Brain pericyte (primary cell): ENCODE measurements at regions not wholly inside any gene's neighbourhood (a gene's known extent, or its start where the extent isn't known, plus 50 kb on each side); places are given as distances from the start of the nearest gene placed in this dataset.
"Not testable (repeated sequence)": the region's sequence is repeated elsewhere in the genome, so short reads cannot be mapped to it uniquely, and the experiment has no call there.

ENCODE experiments used
- DNase-seq: peaks from one replicate; pipeline ENCODE4 v3.0.0-alpha.2; 2012; ENCODE audit warnings: low read depth, low spot score

DNA sequence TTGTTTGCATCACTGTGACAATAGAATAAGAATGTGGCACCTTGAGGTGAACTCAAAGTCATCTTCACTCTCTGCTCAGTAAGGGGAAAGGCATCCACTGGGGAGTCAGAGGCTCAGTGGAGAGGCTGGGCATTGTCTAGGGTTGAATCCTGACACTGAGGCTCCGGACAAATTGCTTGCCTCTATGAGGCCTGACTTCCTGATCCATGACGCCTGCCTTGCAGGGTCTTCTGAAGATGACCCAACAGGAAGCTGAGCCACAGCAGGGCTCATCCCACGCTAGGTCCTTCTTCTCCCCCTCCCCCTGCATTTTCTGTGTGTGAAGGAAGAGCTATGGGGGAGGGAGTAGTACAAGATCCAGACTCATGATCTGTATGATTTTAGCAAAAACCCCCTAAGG lies 265.1 kb downstream of the SH3BP4 start:
- DNase-seq: no peak

DNA sequence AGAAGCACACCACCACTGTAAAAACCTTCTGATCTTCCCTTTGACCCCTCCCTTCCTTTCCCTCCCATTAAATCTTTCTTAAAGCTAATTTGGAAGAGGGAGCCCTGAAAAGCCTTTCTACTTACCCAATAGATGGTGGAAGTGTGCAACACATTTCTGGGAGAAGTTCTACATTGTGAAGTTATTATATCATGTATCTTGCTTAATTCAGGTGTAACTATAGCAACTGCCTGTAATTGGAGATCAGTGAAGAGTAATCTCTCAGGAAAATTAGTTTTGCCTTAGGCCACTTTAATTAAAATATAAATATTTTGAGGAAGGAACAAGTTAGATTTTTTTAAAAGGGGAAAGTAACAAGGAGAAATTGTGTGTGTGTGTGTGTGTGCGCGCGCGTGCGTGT lies 266.0 kb downstream of the SH3BP4 start:
- no peak for DNase-seq

DNA sequence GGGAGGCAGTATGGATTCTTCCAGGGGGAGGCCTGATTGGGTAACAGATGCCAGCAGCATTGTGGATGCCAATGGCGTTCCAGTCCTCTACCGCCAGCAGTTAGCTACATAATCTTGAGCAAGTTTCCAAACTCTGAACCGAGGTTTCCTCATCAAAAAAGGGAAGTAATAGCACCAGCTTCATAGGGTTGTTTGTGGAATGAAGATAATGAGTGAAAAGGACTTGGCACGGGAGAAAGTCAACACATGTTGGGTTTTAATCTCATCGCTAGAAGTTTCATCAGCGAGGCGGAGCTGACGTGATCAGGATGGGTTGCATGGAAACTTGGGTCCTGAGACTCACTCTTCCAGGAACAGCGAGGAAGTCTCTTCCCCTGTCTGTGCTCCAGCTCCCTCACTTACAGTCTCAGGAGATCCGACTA lies 266.7 kb downstream of the SH3BP4 start:
- no peak for DNase-seq

DNA sequence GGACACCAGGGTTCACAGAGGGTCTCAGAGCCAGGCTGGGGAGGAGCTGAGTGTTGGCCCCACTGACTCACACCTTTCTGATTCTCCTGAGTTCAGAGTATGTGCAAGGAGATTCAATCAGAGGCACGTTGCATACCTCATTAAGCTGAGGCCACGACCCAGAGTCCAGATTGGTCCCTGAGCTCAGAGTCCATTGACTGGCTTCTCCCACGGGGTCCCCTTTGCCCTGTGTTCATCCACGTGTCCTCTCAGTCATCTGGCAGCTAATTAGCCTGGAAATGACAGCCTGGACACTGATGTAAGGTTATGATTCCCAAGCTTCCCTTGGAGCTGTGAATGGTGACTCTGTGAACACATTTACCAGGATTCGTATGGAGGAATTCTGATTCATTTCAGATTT lies 267.2 kb downstream of the SH3BP4 start:
- no peak for DNase-seq

DNA sequence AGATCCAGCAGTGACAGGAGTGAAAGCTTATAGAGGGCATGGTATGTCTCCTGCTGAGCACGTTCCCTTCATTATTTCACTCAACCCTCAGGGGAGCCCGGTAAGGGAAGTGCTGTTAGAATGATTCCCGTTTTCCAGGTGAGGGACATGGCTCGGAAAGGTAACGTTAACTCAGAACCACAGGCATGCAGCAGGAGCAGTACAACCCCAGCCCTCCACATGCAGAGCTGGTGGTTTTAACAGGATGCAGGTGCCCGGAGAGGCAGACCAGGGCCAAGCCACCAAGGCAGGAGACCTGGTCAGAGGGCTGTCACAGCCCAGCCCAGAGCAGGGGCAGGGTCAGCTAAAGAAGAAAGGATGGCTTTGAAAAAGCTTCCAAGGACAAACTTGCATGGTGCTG lies 268.5 kb downstream of the SH3BP4 start:
- no peak for DNase-seq

DNA sequence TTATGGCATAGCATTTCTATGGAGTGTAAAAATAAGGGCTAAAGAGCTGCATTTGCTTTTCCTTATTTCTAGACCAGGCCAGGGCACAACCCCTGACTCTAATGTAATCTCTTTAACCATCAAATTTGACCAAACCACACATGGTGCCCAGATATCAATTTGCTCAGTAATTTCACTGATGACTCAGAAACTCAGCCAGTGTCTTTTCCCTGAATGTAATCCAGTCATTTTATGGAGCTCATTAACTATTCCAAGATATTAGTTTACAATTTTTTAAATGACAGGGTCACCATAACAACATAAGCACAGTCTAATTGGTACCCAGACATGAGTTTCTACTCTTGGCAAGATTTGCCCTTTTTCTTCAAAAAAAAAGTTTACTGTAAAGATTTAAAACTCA lies 270.8 kb upstream of the AGAP1 start:
- DNase-seq: no peak

DNA sequence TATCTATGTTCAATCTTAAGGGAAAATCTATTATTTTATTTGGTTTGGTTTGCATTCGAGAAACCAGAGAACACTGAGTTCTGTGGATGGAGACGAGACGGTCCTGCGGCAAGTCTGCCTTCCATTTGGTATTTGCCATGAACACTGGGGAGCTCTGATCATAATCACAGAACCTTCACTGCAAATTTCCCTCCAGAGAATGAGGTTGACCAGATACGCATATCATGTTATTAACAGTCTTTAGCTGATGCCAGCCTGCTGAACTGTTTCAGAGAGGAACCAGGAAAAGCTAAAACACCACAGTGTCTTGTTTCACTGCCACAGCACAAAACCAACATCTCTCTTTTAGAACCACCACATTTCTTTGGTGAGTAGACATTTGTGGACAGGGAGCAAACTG lies 269.4 kb upstream of the AGAP1 start:
- no peak for DNase-seq

DNA sequence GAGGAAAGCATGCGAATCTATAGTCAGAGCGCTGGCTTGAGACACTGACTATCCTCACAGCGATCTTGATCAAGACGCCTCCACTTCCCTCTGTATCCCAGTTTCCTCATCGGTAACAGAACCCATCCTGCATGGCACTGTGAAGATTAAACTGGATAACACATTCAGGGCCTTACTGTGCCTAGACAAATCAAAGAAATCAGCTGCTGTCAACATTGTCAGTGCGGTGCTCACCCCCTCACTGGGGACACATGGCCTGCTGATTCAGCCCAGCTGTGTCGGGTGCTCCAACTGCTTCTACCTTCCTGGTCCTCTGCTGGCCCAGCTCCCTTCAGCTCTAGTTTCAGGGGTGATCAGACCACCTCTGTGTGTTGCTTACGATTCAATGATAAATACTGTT lies 268.6 kb upstream of the AGAP1 start:
- no peak for DNase-seq

DNA sequence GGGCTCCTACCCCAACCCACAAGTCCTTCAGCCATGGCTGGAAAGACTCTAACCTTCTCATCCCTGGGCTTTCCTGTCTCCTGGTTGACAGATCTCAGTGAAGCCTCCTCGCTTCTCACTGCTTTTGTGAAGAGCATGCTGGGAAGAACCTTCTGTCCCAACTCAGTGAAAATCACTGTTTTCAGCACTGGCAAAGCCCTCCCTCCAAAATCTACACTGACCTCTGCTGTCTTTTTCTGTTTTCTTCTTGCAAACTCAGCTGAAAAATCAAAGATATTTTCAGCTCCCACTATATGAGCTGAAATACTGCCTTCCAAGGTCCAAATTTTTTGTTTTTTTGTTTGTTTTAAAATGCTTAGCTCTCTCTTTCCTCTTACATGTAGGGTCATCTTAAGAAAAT lies 266.3 kb upstream of the AGAP1 start:
- DNase-seq: no peak

DNA sequence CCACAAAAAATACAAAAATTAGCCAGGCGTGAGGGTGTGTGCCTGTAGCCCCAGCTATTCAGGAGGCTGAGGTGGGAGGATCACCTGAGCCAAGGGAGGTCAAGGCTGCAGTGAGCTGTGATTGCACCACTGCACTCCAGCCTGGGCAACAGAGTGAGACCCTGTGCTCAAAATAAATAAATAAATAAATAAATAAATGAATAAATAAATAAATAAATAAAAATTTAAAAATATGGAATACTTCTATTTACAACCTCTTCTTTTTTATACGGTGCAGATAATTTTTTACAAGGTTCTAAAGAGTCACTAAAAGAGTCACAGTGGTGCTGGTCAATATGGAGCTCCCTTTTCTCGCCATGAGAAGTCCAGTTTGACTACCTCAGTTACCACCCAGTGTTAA lies 265.4 kb upstream of the AGAP1 start:
- DNase-seq: not testable (repeated sequence)

DNA sequence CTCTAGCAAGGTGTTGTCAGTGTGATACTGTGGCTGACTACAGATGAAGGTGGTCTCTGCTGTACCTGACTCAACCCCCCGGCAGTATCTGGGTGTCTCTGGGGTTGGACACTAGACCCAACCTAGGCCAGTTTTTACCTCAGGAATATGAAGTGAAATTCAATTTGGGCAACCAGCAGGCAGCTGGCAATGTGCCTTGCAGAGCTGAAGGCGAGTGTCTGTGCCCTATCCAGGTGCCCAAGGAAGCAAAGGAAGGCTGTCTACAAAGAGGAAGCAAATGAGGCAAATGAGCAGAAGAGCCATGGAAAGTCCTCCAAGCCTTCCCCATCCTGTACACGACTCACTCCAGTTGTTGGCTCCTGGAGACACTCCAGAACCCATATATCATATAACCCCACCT lies 264.6 kb upstream of the AGAP1 start:
- no peak for DNase-seq

DNA sequence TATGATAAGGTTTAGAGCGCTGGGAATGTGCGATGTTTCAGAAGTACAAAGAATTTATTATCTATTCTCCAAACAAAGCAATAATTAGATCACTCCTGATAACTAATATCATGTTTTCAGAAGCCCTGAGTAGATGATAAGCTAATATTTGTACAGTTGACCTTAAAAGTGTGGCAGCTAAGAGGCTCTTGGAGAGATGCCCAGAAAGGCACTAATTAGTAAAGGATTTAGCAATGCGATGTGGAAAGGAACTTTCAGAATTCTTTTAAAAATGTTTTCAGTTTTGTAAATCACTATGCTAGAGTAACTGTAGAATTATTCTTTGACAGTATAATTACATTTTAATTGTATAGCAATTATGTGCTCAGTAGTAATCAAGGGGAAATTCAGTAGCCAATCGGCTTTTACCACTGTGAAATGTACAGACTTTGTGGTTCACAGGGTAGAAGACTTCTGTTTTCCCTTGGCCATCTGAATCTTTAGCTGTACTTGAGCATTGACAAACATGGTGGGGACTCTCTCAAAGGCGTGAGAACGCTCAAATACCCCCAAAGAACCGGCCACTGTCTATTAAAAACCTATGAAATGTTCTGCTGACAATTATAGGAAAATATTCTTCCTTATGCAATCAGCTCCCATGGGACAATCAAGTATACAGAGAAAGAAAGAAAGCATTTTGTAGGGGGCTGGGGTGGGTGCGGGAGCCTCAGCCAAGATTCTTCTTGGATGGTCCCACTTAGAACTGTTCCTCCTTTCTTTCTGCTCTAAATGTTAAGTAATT lies 262.8 kb upstream of the AGAP1 start:
- DNase-seq: no peak

DNA sequence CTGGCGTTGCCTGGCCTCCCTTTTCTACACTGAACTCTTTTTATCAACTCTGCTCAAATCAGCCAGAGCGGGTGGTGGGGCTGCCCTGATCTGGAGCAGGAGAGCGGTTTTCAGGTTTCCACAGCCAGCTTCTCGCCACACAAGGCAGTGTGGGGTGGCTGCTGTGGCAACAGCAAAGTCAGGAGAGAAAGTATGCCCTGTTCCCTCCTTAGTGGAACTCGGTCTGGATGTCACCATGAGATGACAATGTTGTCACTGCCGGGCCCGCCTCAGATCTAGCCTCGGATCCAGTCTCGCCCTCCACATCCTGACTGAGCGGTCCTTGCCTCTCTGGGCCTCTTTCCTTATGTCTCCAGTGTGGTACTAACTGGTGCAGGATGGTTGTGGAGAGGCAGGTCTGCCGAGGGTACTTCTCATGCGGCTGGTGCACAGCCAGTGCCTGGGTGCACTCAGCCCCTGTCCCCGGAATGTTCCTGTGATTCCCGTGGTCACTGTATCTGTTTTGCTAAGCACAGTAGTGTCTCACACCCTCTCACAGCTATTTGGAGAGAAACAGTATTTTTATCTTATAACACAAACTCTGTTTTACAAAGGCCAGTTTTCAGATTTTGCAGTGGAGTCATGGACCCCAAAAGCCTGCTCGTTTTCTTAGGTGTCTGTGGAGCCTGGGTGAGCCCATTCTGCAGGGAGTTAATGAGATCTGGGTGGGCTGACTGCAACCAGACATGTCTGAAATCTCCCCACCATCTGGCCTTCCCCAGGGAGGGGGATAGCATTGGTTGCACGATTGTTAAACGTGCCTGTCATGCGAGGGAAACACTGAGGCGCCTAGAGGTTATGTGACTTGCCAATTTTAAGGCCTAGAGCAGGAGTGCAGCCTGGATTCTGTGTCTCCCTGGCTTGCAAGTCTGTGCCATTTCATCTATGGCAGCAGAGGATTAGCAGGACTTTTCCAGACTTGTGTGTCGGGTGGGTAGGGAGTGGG lies 261.1 kb upstream of the AGAP1 start:
- DNase-seq: no peak

DNA sequence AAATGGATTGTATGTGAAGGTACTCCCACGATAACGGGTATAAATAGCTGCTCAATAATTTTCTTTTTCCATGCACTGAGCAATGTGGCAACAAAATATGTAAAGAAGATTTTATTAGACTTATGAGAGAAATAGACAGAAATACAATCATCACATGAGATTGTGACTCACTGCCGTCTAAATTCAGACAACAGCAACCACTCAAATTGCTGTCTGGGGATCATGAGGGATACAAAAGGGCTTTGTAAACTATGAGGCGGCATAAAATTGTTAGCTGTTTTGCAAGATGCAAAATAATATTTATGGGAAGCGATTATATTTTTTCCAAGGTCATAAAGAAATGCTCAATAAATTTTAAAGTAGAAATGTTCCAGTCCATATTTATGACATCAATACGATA lies 259.1 kb upstream of the AGAP1 start:
- no peak for DNase-seq

DNA sequence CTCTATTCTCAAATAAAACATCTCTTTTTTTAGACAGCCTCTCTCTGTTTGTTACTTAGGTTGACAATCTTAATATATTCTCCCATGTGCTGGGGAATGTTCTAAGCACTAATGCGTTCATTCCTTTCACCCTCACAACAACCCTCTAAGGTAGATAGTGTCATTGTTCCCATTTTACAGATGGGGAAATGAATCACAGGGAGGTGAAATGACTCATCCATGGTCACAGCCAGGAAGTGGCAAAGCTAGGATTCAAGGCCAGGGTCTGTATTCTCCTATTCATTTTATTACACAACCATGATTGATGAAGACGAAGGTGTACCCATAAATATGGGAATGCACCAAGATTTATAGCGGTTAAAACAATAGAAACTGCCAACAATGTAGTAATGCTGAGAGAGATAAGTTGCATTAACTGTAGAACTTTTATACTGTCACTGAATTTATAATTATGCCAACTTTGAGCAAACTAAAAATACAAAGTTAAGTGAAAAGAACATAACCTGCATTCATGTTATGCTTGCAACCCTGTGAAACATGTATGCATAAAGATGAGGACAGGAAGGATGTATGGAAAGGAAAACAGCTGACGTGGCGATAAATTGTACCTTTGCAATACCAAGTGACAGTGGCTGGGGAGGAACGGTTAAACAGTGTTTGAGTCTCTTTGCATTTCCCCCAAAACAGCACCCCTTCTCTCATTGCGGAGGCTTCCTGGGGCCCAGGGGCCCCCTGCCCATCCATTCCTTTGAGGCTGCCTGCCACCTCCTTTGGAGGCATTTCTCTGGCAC lies 257.7 kb upstream of the AGAP1 start:
- no peak for DNase-seq

DNA sequence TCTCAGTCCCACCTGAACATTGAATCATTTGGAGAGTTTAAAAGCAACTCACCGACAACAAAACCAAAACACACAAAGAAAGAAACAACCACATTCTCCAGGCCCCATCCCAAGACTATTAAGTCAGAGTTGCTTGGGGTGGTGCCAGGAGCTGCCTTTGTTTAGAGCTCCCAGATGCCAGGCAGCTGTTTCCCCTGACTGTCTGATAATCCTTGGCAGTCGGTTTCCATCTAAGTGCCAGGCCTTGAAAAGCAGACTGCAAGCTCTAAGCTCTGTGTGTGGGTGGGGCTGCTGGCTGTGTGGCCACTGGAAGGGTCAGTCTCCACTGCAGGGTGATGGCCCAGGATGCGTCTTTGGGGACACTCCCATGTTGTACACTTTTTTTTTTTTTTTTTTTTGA lies 255.3 kb upstream of the AGAP1 start:
- DNase-seq: no peak

DNA sequence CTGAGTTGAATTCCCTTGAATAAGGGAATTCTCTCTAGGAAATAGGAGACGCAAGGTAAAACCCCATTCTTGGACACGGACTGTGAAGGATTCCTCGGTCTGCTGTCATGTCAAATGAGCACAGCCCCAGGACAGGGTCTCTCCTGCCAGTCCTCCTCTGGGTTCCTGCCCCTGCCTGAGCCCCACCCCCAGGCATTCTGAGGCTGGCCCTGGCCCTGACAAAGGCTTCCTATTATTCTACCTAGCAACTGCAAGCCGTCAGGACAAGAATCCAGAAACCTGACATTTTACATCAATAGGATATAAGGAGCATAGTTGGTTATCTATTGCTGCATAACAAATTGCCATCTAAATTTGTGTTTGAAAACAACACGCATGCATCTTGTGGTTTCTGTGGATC lies 253.3 kb upstream of the AGAP1 start:
- DNase-seq: no peak

DNA sequence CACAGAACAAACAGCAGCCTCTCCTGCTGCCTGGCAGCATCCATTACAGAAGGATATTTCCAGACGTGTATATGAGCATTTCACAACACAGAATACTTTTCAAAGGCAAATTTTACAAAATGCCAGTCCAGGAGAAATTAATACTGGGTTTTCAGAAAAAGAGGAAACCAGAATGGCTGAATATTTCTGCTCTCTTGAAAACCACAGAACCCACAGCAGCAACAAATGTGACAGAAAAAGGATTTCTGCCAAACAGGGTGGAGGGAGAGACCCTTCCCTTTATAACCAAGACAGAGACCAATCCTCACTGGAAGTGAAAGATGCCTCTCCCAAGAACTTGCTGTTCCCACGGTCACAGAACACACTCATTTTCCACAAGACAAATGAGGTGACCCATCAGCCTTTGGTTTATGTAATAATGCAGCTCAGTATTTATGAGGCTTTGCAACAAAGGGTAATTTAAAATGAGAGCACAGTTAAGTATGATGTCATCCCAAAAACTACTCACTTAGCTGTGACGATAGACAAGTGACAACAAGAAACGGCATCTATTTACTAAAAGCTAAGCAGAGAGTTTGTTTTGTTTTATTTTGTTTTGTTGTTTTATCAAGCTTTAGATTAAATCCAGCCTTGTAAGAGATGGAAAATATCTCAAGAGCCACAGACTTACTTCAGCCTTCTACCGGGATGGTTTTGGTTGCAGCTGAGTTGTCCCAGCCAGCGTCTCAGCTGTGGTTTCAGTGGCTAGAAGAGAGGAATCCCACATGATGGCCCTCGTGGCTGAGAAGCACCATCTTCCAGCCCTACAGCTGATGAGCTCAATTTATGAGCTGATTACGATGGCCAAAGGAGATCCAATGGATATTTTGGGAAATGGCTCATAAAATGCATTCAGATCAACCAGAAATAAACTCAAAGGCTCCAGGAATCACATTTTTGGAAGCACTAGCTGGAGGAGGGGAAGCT lies 249.3 kb upstream of the AGAP1 start:
- DNase-seq: no peak

DNA sequence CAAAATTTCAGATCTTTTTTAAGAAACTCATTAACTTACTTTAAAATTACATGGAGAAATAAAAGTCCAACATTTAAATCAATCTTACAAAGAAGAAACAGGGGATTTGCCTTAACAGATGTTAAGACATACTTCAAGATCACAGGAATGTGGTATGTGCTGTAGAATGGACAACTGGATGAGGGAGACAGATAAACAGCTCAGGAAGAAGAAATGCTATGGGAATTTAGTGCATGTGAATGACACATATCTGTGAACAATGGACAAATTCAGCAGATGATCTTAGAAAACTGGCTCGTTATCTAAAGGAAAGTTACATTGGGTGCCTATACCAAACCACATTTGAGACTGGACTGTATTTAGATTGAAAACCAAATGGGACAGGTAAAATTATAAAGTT lies 246.8 kb upstream of the AGAP1 start:
- no peak for DNase-seq

DNA sequence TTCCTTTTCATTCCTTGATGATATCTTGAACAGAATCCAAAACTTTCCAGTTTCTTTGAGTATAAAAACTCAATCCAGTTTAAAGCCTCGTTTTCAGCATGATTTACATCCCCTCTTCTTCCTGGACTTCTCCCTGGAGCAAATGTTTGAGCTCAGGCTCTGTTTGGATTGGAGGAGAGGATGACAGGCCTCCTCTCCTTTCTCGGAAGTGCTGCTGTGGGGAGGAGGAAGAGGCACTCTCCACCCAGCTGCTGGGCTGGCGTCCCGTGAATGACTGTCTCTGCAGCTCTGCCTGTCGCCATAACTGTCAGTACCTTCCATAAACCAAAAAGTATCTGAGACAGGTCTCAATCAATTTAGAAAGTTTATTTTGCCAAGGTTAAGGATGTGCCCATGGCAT lies 238.2 kb upstream of the AGAP1 start:
- no peak for DNase-seq

DNA sequence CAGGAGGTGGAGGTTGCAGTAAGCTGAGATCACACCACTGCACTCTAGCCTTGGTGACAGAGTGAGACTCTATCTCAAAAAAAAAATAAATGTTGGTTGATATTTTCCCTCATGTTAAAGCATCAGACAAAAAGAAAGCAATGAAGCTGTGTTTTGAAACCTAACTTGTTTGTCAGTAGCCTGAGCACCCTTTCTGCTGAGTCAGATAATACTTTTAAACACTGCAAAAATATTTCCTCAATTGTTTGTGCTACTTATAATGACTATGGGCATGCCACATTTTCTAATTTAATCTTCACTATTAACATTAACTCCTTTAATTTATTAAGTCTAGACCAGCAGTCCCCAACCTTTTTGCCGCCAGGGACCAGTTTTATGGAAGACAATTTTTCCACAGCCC lies 236.3 kb upstream of the AGAP1 start:
- DNase-seq: no peak
